GM12872 (cell line): ENCODE measurements at regions not wholly inside any gene's neighbourhood (a gene's known extent, or its start where the extent isn't known, plus 50 kb on each side); places are given as distances from the start of the nearest gene placed in this dataset.

Source experiments
- TF ChIP-seq, protein P1 (sequence below): IDR thresholded peaks from 3 replicates; pipeline ENCODE4 v1.5.1; 2011; ENCODE audit warnings: low read depth, mild to moderate bottlenecking, low read length, moderate library complexity; ENCODE audit not compliant: insufficient read depth

DNA sequence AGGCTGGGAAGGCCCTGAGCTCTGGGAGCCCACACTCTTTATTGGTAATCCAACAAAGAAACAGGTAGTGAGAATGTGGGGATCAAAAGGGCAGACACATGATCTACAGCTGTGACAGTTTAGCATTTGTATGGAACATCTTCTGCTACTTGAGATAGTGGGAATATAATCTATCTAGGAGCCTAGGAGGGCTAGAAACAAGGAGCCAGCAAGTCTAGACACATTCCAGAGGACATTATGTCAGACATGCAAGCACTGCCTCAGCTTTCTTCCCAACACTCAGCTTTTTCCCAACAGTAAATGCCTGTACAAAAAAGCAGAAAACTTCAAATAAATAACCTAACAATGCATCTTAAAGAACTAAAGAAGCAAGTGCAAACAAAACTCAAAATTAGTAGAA is 1150.6 kb upstream of the RAG2 start:
- TF ChIP-seq, protein P1, sequence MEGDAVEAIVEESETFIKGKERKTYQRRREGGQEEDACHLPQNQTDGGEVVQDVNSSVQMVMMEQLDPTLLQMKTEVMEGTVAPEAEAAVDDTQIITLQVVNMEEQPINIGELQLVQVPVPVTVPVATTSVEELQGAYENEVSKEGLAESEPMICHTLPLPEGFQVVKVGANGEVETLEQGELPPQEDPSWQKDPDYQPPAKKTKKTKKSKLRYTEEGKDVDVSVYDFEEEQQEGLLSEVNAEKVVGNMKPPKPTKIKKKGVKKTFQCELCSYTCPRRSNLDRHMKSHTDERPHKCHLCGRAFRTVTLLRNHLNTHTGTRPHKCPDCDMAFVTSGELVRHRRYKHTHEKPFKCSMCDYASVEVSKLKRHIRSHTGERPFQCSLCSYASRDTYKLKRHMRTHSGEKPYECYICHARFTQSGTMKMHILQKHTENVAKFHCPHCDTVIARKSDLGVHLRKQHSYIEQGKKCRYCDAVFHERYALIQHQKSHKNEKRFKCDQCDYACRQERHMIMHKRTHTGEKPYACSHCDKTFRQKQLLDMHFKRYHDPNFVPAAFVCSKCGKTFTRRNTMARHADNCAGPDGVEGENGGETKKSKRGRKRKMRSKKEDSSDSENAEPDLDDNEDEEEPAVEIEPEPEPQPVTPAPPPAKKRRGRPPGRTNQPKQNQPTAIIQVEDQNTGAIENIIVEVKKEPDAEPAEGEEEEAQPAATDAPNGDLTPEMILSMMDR = no peak

DNA sequence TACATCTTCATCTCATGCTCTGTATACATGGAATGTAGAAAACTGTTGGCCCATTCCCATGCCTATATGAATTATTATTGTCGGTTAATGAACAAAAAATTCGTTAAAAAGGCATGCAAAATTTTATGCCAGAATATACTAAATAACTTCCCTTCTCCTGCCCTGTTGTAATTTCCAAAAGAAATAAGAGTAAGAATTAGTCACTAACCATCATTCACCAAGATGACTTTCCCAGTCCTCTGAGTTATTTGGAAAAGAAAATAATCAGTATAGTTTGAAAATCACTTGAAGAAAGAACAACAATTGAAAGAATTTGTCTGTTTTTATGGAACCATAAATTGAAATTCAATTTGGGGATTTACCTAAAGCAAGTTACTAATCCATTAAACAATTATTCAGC is 1149.1 kb upstream of the RAG2 start:
- TF ChIP-seq, protein P1 = no peak

DNA sequence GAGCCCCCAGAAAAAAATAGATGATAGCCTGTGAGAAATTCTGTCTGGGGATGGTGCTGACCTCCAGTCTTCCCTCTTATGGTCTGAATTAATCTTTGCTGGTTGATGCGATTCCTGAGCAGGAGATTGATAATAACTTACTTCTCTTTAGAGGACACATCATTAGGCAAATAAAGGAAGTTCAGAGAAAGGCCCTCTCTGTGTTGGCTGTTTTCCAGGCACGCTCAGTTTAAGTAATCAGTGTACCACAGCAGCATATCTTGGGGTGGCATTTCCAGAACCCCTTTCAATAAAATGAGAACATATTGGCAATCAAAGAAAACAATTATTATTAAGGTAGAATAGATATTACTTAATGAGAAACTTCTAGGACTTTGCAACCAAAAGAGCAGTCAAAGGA is 1129.3 kb upstream of the RAG2 start:
- TF ChIP-seq, protein P1 = no peak

DNA sequence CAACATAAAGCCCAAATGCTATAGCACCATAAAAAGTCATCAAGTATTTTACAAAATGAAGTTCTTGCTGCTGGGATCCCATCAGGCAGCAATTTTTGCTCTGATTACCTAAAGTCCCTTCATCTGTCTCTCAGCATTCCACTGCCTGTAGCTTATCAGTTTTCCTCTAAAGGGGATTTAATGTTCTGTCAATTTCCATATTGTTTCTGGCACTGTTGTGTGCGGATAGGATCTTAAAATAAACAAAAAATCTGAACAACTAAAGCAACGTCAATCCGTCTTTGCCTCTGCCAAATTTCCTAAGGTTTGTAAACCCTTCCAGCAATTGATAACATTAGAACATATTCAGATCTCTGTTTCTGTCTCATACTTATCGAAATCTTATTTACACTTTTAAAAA is 1126.3 kb upstream of the RAG2 start:
- TF ChIP-seq, protein P1 = no peak

DNA sequence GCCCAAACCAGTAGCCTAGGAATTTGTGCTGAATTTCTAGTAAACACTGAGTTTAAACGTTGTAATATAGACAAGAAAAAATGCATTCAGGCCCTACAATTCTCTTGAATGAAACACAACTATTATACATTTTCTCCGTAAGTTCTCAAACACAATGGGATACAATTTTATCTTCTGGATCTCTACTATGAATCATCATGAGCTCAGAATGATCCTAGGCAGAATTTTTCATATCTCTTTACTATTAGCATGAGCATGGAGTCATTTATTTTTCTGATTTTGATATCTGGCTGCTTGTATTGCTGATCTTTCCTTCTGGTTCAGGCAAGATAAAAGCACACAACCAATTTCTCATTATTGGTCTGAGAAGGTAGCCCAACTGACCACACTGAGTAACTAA is 1123.4 kb upstream of the RAG2 start:
- TF ChIP-seq, protein P1 = no peak

DNA sequence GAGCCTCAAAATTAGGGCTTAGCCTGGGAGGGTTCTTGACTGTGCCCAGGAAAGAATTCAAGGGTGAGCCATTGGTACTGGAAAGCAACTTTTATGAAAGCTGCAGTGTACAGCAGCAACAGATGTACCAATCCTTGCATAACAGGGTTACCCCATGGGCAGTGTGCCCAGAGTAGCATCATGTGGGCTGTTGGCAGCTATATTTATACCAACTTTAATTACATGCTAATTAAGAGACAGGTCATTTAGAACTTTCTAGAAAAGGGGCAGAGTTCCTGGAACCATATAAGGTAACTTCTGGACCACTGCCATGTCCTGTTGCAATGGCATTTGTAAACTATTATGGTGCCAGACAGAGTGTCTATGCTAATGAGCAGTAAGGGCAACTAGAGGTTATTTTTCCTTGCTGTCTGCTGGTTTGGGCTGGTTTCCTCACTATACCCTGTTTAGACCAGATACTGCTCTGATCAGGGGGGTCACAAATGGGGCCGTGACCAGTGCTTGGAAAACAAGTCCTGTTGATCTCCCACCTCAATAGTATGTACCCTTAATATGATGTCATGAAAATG is 1120.5 kb upstream of the RAG2 start:
- TF ChIP-seq, protein P1 = no peak

DNA sequence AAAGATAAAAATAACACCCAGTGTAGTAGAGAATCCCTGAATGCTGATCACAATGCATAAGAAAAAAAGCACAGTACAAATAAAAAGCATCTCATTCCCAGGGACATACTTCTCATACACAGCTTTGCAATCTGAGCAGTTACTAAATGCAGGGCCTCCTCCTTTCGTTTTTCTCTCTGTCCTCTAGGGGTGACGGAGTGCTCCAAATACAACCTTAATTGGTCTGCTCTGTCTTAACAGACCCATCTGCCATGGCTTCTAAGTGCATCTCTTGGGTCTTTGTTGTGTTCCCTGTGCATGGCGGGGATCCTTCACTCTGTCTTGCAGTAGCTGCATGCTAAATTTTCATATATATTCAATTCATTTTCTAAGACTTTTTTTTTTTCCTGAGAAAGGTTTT is 1114.2 kb upstream of the RAG2 start:
- TF ChIP-seq, protein P1 = no peak
